ENCODE measurements at regions not wholly inside any gene's neighbourhood (a gene's known extent, or its start where the extent isn't known, plus 50 kb on each side); places are given as distances from the start of the nearest gene placed in this dataset.

DNA sequence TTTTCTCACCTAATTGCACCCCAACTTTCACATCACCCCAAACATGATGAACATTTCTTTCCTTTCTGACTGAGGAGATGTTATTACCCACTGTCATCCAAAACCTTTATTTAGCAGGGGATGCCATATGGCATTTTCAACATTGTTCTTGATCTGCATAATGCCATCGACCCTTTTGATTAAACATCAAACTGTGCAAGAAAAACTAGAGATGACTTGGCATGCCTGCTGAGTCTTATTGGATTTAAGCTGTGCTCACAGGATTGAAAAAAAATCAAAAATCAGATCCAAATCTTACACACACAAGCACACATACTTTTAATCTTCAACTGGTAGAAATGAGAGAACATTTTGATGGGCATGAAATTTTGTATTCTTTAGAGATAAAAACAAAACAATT lies 536.0 kb downstream of the TMX3 start:
- TF ChIP-seq EGR1 (IDR thresholded peaks at IDR 0.05) (no peak), TEAD4 (IDR thresholded peaks at IDR 0.05) (no peak), EP300 (IDR thresholded peaks at IDR 0.05; ENCODE audit: borderline replicate concordance) (no peak), TAF1 (IDR thresholded peaks at IDR 0.05; ENCODE audit: low read depth) (no peak), NFIC (IDR thresholded peaks at IDR 0.05) (no peak), RAD21 (IDR thresholded peaks at IDR 0.05; ENCODE audit: low read depth) (no peak), YY1 (IDR thresholded peaks at IDR 0.05; ENCODE audit: low read depth) (no peak), CREB1 (IDR thresholded peaks at IDR 0.05; ENCODE audit: low read depth) (no peak)
- TF ChIP-seq, protein P1, sequence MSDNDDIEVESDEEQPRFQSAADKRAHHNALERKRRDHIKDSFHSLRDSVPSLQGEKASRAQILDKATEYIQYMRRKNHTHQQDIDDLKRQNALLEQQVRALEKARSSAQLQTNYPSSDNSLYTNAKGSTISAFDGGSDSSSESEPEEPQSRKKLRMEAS (IDR thresholded peaks at IDR 0.05): no peak

All from Ishikawa (cell line).